GM23338 (cell line): ENCODE measurements at regions not wholly inside any gene's neighbourhood (a gene's known extent, or its start where the extent isn't known, plus 50 kb on each side); places are given as distances from the start of the nearest gene placed in this dataset.

Experiments
- ATAC-seq: fragments of 200-7000 bp; cut with Tn5 transposase; 3 replicates; pipeline ENCODE4 v1.9.1; 2020
- DNase-seq: peaks from one replicate; pipeline ENCODE4 v3.0.0-alpha.2; 2015; ENCODE audit warnings: low spot score
- H2AFZ ChIP-seq: fragments of 200-600 bp; sonication (generic); 2 replicates; pipeline ENCODE4 v1.8.0; 2016; ENCODE audit warnings: antibody characterized with exemption, mild to moderate bottlenecking, moderate library complexity
- H3F3A ChIP-seq: fragments of 200-600 bp; sonication (generic); replicated peaks from 2 replicates; pipeline ENCODE4 v1.8.0; 2017; ENCODE audit warnings: antibody characterized with exemption, mixed run types, low read depth
- H3K27ac ChIP-seq: fragments of 200-600 bp; sonication (generic); 2 replicates; pipeline ENCODE4 v1.6.1; 2016; ENCODE audit warnings: low read depth
- H3K27me3 ChIP-seq: fragments of 200-600 bp; sonication (generic); 2 replicates; pipeline ENCODE4 v1.8.0; 2016; ENCODE audit warnings: mild to moderate bottlenecking, mixed run types, moderate library complexity; ENCODE audit not compliant: insufficient read depth
- H3K36me3 ChIP-seq: fragments of 200-600 bp; sonication (generic); 2 replicates; pipeline ENCODE4 v1.8.0; 2016; ENCODE audit warnings: mild to moderate bottlenecking; ENCODE audit not compliant: insufficient read depth
- H3K4me1 ChIP-seq: fragments of 200-600 bp; sonication (generic); 2 replicates; pipeline ENCODE4 v1.8.0; 2016; ENCODE audit warnings: mild to moderate bottlenecking, moderate library complexity; ENCODE audit not compliant: insufficient read depth
- H3K4me2 ChIP-seq: fragments of 200-600 bp; sonication (generic); 2 replicates; pipeline ENCODE4 v1.7.1; 2017; ENCODE audit warnings: mixed run types
- H3K4me3 ChIP-seq: fragments of 200-600 bp; sonication (generic); 2 replicates; pipeline ENCODE4 v1.6.1; 2016; ENCODE audit warnings: mixed run types
- H3K79me2 ChIP-seq: fragments of 200-600 bp; sonication (generic); replicated peaks from 2 replicates; pipeline ENCODE4 v1.8.0; 2017; ENCODE audit warnings: mild to moderate bottlenecking; ENCODE audit not compliant: insufficient read depth
- H3K9me2 ChIP-seq: fragments of 200-600 bp; sonication (generic); 2 replicates; pipeline ENCODE4 v1.8.0; 2017; ENCODE audit not compliant: insufficient read depth
- H4K20me1 ChIP-seq: fragments of 200-600 bp; sonication (generic); replicated peaks from 2 replicates; pipeline ENCODE4 v1.8.0; 2017; ENCODE audit warnings: mild to moderate bottlenecking; ENCODE audit not compliant: insufficient read depth
- H3K27ac Mint-ChIP-seq: 2 replicates; pipeline ENCODE4 v1.8.0; 2020; ENCODE audit warnings: inconsistent platforms, mild to moderate bottlenecking, moderate library complexity, mixed read lengths
- H3K27me3 Mint-ChIP-seq: 3 replicates; pipeline ENCODE4 v1.8.0; 2022; ENCODE audit warnings: low read depth, mild to moderate bottlenecking, moderate library complexity, mixed read lengths, inconsistent platforms; ENCODE audit not compliant: insufficient read depth, poor library complexity
- H3K36me3 Mint-ChIP-seq: 3 replicates; pipeline ENCODE4 v1.8.0; 2021; ENCODE audit warnings: low read depth, mild to moderate bottlenecking, inconsistent platforms, moderate library complexity, mixed read lengths
- H3K4me1 Mint-ChIP-seq: 3 replicates; pipeline ENCODE4 v1.8.0; 2020; ENCODE audit warnings: mild to moderate bottlenecking, inconsistent platforms, mixed read lengths
- H3K4me3 Mint-ChIP-seq: 3 replicates; pipeline ENCODE4 v1.8.0; 2021; ENCODE audit warnings: moderate library complexity, mild to moderate bottlenecking, inconsistent platforms, mixed read lengths
- H3K9me3 Mint-ChIP-seq: 3 replicates; pipeline ENCODE4 v1.8.0; 2020; ENCODE audit warnings: moderate library complexity, mild to moderate bottlenecking, inconsistent platforms, mixed read lengths
- CREB1 ChIP-seq: fragments of 250-450 bp; sonication (Bioruptor Pico); IDR thresholded peaks from 2 replicates; pipeline ENCODE4 v1.5.0; 2020; ENCODE audit warnings: low read depth, mild to moderate bottlenecking, moderate library complexity
- CTCF ChIP-seq, 2 experiments: fragments of 200-600 bp in 1 of 2; sonication (generic) in 1 of 2; conservative IDR thresholded peaks; 2 replicates each; pipeline versions ENCODE4 v1.5.1 to v1.6.1; 2016 to 2017; ENCODE audit warnings: antibody characterized with exemption in 2 of 2, low read depth in 2 of 2, mild to moderate bottlenecking in 2 of 2, moderate library complexity in 1 of 2
- EZH2 ChIP-seq: fragments of 200-600 bp; sonication (generic); IDR thresholded peaks from one replicate; pipeline ENCODE4 v1.8.0; 2017; ENCODE audit warnings: antibody characterized with exemption, mild to moderate bottlenecking, low read depth; ENCODE audit not compliant: unreplicated experiment
- EZH2phosphoT487 ChIP-seq: fragments of 200-600 bp; sonication (generic); IDR thresholded peaks from one replicate; pipeline ENCODE4 v1.8.1; 2018; ENCODE audit warnings: antibody characterized with exemption; ENCODE audit not compliant: unreplicated experiment
- JUNB ChIP-seq: IDR thresholded peaks from one replicate; pipeline ENCODE4 v1.6.1; 2016; ENCODE audit warnings: antibody characterized with exemption; ENCODE audit not compliant: unreplicated experiment
- NANOG ChIP-seq: IDR thresholded peaks from 2 replicates; pipeline ENCODE4 v1.6.1; 2016; ENCODE audit warnings: antibody characterized with exemption, borderline replicate concordance
- POLR2AphosphoS5 ChIP-seq: IDR thresholded peaks from 2 replicates; pipeline ENCODE4 v1.6.1; 2016; ENCODE audit warnings: antibody characterized with exemption, low read depth
- ZNF114 ChIP-seq: fragments of 250-450 bp; sonication (Bioruptor Pico); IDR thresholded peaks from 2 replicates; pipeline ENCODE4 v1.5.0; 2020; ENCODE audit warnings: mild to moderate bottlenecking, moderate library complexity
- ZNF462 ChIP-seq: fragments of 250-450 bp; sonication (Bioruptor Pico); IDR thresholded peaks from 2 replicates; pipeline ENCODE4 v1.5.0; 2020; ENCODE audit warnings: mild to moderate bottlenecking, moderate library complexity

GRCh38 chr6:44542401-44543116 is 155.1 kb downstream of the CDC5L start:
- H3K36me3 Mint-ChIP-seq, result peaks cover 10% of the 10 kb centered on the region; the same call in 2 of the 3 replicates
- peak overlapping the region; percentile 67 for H2AFZ ChIP-seq
- peaks cover 8% of the 10 kb centered on the region for H3K27me3 Mint-ChIP-seq
- peak overlapping the region; percentile 16; the same call in 1 of the 2 replicates for H3K4me3 ChIP-seq
- no peaks in the 10 kb centered on the region for H3K79me2 ChIP-seq
- H3K36me3 ChIP-seq, result no peaks in the 10 kb centered on the region; the same call in 1 of the 2 replicates
- peak overlapping the region; percentile 50 for H3K4me2 ChIP-seq
- peak overlapping the region; percentile 93 for H3K27ac Mint-ChIP-seq
- H3K27ac ChIP-seq, result peak overlapping the region; percentile 92
- H3K9me2 ChIP-seq, result peaks cover 25% of the 10 kb centered on the region
- TF ChIP-seq EZH2phosphoT487 (no peak), CREB1 (0 out of 2 replicates have a peak, but pooled peaks have one; percentile 24), ZNF462 (CRISPR knock-in tag) (peak; percentile 95), NANOG (no peak), CTCF (conservative IDR thresholded peaks at IDR 0.05; ENCODE audit: low read depth in 2 of 2) (no peak), EZH2 (no peak), ZNF114 (CRISPR knock-in tag) (peak; percentile 74; the same call in 1 of the 2 replicates), JUNB (no peak), POLR2AphosphoS5 (no peak)
- H3K9me3 Mint-ChIP-seq, result peaks cover 14% of the 10 kb centered on the region
- no peaks in the 10 kb centered on the region for H4K20me1 ChIP-seq
- H3K4me1 ChIP-seq, result peaks cover 18% of the 10 kb centered on the region; the same call in 1 of the 2 replicates
- no peaks in the 10 kb centered on the region for H3K27me3 ChIP-seq
- H3K4me3 Mint-ChIP-seq, result peak overlapping the region; percentile 25
- DNase-seq (peak; percentile 37), ATAC-seq (peak; percentile 95)
- H3F3A ChIP-seq, result 0 out of 2 replicates have a peak, but pooled peaks cover 3% of the 10 kb centered on the region
- H3K4me1 Mint-ChIP-seq, result peaks cover 23% of the 10 kb centered on the region
